ENCODE measurements at regions not wholly inside any gene's neighbourhood (a gene's known extent, or its start where the extent isn't known, plus 50 kb on each side); places are given as distances from the start of the nearest gene placed in this dataset.
A peak's percentile ranks its signal among the peaks of the same experiment; 100 is the strongest.

DNA sequence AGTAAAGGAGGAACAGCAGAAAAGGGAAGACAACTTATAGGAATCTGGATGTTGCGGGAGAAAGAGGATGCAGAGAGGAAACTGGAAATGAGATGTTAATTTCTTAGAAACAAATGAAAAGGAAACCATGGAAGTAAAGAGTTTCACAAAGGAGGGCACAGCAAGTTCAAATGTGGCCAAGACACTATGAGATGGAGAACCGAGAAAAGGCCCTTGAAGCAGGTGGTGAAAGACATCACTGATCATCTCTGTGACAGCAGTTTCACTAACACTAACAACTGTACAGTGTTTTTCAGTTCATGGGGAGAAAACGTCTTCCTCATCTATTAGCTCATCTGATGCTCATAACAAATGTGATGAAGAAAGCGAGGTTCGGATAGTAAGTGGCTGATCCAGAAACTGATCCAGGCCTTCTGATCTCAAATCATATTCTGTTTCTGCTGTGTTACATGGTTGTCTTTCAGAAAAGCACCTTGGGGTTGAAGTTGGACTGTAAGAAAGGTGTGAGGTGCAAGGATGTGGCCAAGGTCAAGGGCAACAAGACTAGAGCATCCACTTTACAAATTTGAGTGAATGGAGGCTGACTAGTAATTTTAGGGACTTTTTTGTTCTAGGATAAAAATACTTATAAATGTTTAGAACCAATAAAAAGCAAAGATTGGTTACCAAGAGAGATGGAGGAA is 492.1 kb upstream of the CADM1 start:
- H2AFZ ChIP-seq: no peak overlapping the region
- H3K4me2 ChIP-seq: no peak overlapping the region
- no peaks in the 10 kb centered on the region for H3F3A ChIP-seq (replicated peaks; ENCODE audit: low read depth)
- no peak overlapping the region for H3K4me3 Mint-ChIP-seq
- no peak overlapping the region for H3K27ac Mint-ChIP-seq
- DNase-seq (ENCODE audit: low spot score) (no peak), ATAC-seq (no peak)
- no peak overlapping the region for H3K27ac ChIP-seq (ENCODE audit: low read depth)
- H3K79me2 ChIP-seq (replicated peaks; ENCODE audit: insufficient read depth): no peaks in the 10 kb centered on the region
- no peaks in the 10 kb centered on the region for H3K9me3 Mint-ChIP-seq
- no peaks in the 10 kb centered on the region; the same call in 1 of the 2 replicates for H3K9me2 ChIP-seq (ENCODE audit: insufficient read depth)
- H3K4me3 ChIP-seq: no peak overlapping the region
- no peaks in the 10 kb centered on the region for H3K4me1 ChIP-seq (ENCODE audit: insufficient read depth)
- no peaks in the 10 kb centered on the region for H4K20me1 ChIP-seq (replicated peaks; ENCODE audit: insufficient read depth)
- TF ChIP-seq ZNF114 (CRISPR knock-in tag; IDR thresholded peaks at IDR 0.05) (no peak), ZNF331 (CRISPR knock-in tag; IDR thresholded peaks at IDR 0.05; ENCODE audit: low read depth) (no peak)
- H3K27me3 Mint-ChIP-seq (ENCODE audit: insufficient read depth, low read depth, poor library complexity): peaks cover 3% of the 10 kb centered on the region
- no peaks in the 10 kb centered on the region for H3K36me3 ChIP-seq (ENCODE audit: insufficient read depth)
- no peaks in the 10 kb centered on the region for H3K4me1 Mint-ChIP-seq
- no peaks in the 10 kb centered on the region for H3K36me3 Mint-ChIP-seq (ENCODE audit: low read depth)
- no peaks in the 10 kb centered on the region for H3K27me3 ChIP-seq (ENCODE audit: insufficient read depth)

DNA sequence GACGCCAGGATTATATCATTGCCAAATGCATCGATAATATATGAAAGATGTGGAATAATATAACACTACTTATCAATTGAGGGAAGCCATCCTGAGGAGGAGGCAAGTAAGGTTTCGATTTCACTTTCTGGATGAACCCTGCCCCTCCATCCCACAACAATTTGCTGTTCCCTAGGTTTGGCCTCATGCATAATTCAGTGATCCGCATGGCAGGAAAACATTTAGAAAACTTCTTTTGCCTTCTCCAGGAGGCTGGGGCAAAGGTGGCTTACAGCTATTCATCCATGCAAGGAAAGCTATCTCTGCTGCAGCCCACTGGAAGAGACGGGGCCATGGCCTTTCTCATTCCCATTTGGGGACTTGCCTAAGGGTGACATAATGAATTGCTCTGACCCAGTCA is 489.4 kb upstream of the CADM1 start:
- Histone ChIP-seq H4K20me1 (replicated peaks; ENCODE audit: insufficient read depth) (no peaks in the 10 kb centered on the region; the same call in 1 of the 2 replicates), H3K27me3 (ENCODE audit: insufficient read depth) (no peaks in the 10 kb centered on the region), H3K4me3 (no peak overlapping the region), H3K4me2 (no peak overlapping the region), H3F3A (replicated peaks; ENCODE audit: low read depth) (no peaks in the 10 kb centered on the region), H3K79me2 (replicated peaks; ENCODE audit: insufficient read depth) (no peaks in the 10 kb centered on the region), H3K4me1 (ENCODE audit: insufficient read depth) (peaks cover 5% of the 10 kb centered on the region), H3K9me2 (ENCODE audit: insufficient read depth) (no peaks in the 10 kb centered on the region; the same call in 1 of the 2 replicates), H3K36me3 (ENCODE audit: insufficient read depth) (no peaks in the 10 kb centered on the region), H3K27ac (ENCODE audit: low read depth) (no peak overlapping the region), H2AFZ (no peak overlapping the region)
- H3K4me3 Mint-ChIP-seq: no peak overlapping the region
- no peaks in the 10 kb centered on the region for H3K36me3 Mint-ChIP-seq (ENCODE audit: low read depth)
- TF ChIP-seq ETS1 (IDR thresholded peaks at IDR 0.05) (no peak), JUNB (IDR thresholded peaks at IDR 0.05; ENCODE audit: unreplicated experiment) (no peak), ZNF114 (CRISPR knock-in tag; IDR thresholded peaks at IDR 0.05) (no peak), CTCF (conservative IDR thresholded peaks at IDR 0.05; ENCODE audit: low read depth in 2 of 2) (no peak)
- no peaks in the 10 kb centered on the region for H3K9me3 Mint-ChIP-seq
- DNase-seq (ENCODE audit: low spot score): no peak
- H3K27ac Mint-ChIP-seq: no peak overlapping the region
- peaks cover 11% of the 10 kb centered on the region for H3K4me1 Mint-ChIP-seq
- peaks cover 1% of the 10 kb centered on the region for H3K27me3 Mint-ChIP-seq (ENCODE audit: insufficient read depth, low read depth, poor library complexity)
- ATAC-seq: no peak

GRCh38 chr11:115990004-115990447 is 485.8 kb upstream of the CADM1 start:
- no peaks in the 10 kb centered on the region for H3K79me2 ChIP-seq (replicated peaks; ENCODE audit: insufficient read depth)
- DNase-seq (ENCODE audit: low spot score) (peak; percentile 81), ATAC-seq (peak; percentile 99)
- H3K27me3 ChIP-seq (ENCODE audit: insufficient read depth): no peaks in the 10 kb centered on the region
- H3K9me2 ChIP-seq (ENCODE audit: insufficient read depth): no peaks in the 10 kb centered on the region
- peak overlapping the region; percentile 87; the same call in 1 of the 2 replicates for H2AFZ ChIP-seq
- peak overlapping the region; percentile 45 for H3K4me3 ChIP-seq
- Mint-ChIP-seq H3K4me3 (0 out of 3 replicates have a peak overlapping the region, but pooled peaks have one; percentile 28), H3K36me3 (ENCODE audit: low read depth) (no peaks in the 10 kb centered on the region), H3K27me3 (ENCODE audit: insufficient read depth, low read depth, poor library complexity) (peaks cover 4% of the 10 kb centered on the region), H3K9me3 (no peaks in the 10 kb centered on the region), H3K27ac (no peak overlapping the region), H3K4me1 (peaks cover 11% of the 10 kb centered on the region)
- H3K36me3 ChIP-seq (ENCODE audit: insufficient read depth): no peaks in the 10 kb centered on the region
- no peaks in the 10 kb centered on the region for H3F3A ChIP-seq (replicated peaks; ENCODE audit: low read depth)
- peak overlapping the region; percentile 71 for H3K4me2 ChIP-seq
- H4K20me1 ChIP-seq (replicated peaks; ENCODE audit: insufficient read depth): no peaks in the 10 kb centered on the region; the same call in 1 of the 2 replicates
- TF ChIP-seq CTCF (conservative IDR thresholded peaks at IDR 0.05; ENCODE audit: low read depth in 2 of 2) (peak; percentile 87 to 95), CREB1 (CRISPR knock-in tag; IDR thresholded peaks at IDR 0.05; ENCODE audit: low read depth) (no peak)
- H3K27ac ChIP-seq (ENCODE audit: low read depth): no peak overlapping the region
- peaks cover 5% of the 10 kb centered on the region for H3K4me1 ChIP-seq (ENCODE audit: insufficient read depth)
